Cerebellar cortex (tissue), 1 donor: ENCODE measurements at regions not wholly inside any gene's neighbourhood (a gene's known extent, or its start where the extent isn't known, plus 50 kb on each side); places are given as distances from the start of the nearest gene placed in this dataset.
"Not testable (repeated sequence)": the region's sequence is repeated elsewhere in the genome, so short reads cannot be mapped to it uniquely, and the experiment has no call there.

Experiments
- DNase-seq: peaks from one replicate; pipeline ENCODE4 v3.0.0-alpha.2; 2015; ENCODE audit warnings: low spot score

- DNase-seq, result no peak
Measured at GRCh38 chr6:140385679-140386078, 1011.2 kb upstream of the CITED2 start.

GRCh38 chr6:140382355-140382754, 1007.9 kb upstream of the CITED2 start:
- no peak for DNase-seq

GRCh38 chr6:140380427-140381218, 1006.2 kb upstream of the CITED2 start:
- DNase-seq, result no peak

- no peak for DNase-seq
Measured at GRCh38 chr6:140379919-140380318, 1005.5 kb upstream of the CITED2 start.

GRCh38 chr6:140376209-140376608, 1001.8 kb upstream of the CITED2 start:
- DNase-seq, result no peak

GRCh38 chr6:140373728-140374127, 999.3 kb upstream of the CITED2 start:
- not testable (repeated sequence) for DNase-seq

- no peak for DNase-seq
Measured at GRCh38 chr6:140372064-140372463, 997.6 kb upstream of the CITED2 start.

- DNase-seq, result no peak
Measured at GRCh38 chr6:140370976-140371870, 996.8 kb upstream of the CITED2 start.

GRCh38 chr6:140370441-140370840, 996.0 kb upstream of the CITED2 start:
- DNase-seq, result no peak

GRCh38 chr6:140366991-140367390, 992.5 kb upstream of the CITED2 start:
- no peak for DNase-seq

GRCh38 chr6:140364916-140365315, 990.5 kb upstream of the CITED2 start:
- DNase-seq, result no peak

- no peak for DNase-seq
Measured at GRCh38 chr6:140360651-140361050, 986.2 kb upstream of the CITED2 start.

GRCh38 chr6:140355476-140355875, 981.0 kb upstream of the CITED2 start:
- no peak for DNase-seq

- no peak for DNase-seq
Measured at GRCh38 chr6:140354296-140354695, 979.8 kb upstream of the CITED2 start.

GRCh38 chr6:140353536-140353935, 979.1 kb upstream of the CITED2 start:
- DNase-seq, result no peak

GRCh38 chr6:140346428-140346827, 972.0 kb upstream of the CITED2 start:
- no peak for DNase-seq

- no peak for DNase-seq
Measured at GRCh38 chr6:140345935-140346334, 971.5 kb upstream of the CITED2 start.

- DNase-seq, result no peak
Measured at GRCh38 chr6:140344142-140344913, 969.9 kb upstream of the CITED2 start.

- DNase-seq, result no peak
Measured at GRCh38 chr6:140343128-140343527, 968.7 kb upstream of the CITED2 start.

- no peak for DNase-seq
Measured at GRCh38 chr6:140341272-140341671, 966.8 kb upstream of the CITED2 start.

- DNase-seq, result no peak
Measured at GRCh38 chr6:140340795-140341194, 966.3 kb upstream of the CITED2 start.

GRCh38 chr6:140339084-140339483, 964.6 kb upstream of the CITED2 start:
- DNase-seq, result not testable (repeated sequence)
